CD4-positive, alpha-beta T cell treated with Interleukin-4 for 1 hour (primary cell): ENCODE measurements at regions not wholly inside any gene's neighbourhood (a gene's known extent, or its start where the extent isn't known, plus 50 kb on each side); places are given as distances from the start of the nearest gene placed in this dataset.
A peak's percentile ranks its signal among the peaks of the same experiment; 100 is the strongest.

Source experiments
- DNase-seq, 2 donors: peaks; one replicate each; pipeline ENCODE4 v3.0.0-alpha.2; 2020 to 2022

- no peak for DNase-seq
Measured at GRCh38 chr12:89977405-89978085, 268.9 kb upstream of the ATP2B1 start.

GRCh38 chr12:89976866-89977265 is 268.2 kb upstream of the ATP2B1 start:
- DNase-seq: no peak

GRCh38 chr12:89975574-89975973 is 266.9 kb upstream of the ATP2B1 start:
- DNase-seq: no peak

DNA sequence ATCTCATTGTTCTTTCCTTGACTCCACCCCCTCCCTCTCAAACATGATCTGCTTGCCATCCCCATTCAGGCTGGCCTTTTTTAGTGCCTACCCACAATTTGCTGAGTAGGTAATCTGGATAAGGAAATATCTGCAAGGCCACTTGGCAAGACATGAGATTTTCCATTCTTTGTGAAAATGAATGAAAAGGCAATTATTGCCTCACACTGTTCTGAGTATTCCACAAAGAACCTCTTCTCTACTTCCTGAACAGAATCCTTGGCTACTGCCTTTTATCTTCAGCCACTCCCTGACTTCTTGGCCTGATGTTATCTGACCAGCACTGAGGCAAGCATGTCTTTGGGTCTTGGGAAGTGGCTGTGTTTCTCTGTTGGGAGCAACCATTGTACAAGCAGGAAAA is 263.2 kb upstream of the ATP2B1 start:
- no peak for DNase-seq

DNA sequence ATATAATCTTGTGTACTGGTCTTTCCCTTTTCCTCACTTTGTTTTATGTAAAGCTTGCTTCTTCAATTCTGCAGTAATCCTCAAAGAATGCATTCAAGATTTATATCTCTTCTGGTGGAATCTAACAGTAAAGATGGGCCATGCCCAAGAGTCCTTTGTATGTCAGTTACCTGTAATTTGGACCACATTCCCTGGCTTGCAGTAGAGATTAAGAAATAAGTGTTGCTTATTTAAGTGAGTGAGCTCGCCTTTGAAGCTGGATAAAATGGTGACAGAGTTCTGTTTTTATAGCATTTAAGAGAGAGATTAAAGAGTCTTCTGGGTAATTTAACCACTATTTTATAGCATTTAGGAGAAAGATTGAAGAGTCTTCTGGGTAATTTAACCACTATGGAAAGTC is 262.1 kb upstream of the ATP2B1 start:
- no peak for DNase-seq

- no peak for DNase-seq
Measured at GRCh38 chr12:89969093-89969492, 260.5 kb upstream of the ATP2B1 start.

DNA sequence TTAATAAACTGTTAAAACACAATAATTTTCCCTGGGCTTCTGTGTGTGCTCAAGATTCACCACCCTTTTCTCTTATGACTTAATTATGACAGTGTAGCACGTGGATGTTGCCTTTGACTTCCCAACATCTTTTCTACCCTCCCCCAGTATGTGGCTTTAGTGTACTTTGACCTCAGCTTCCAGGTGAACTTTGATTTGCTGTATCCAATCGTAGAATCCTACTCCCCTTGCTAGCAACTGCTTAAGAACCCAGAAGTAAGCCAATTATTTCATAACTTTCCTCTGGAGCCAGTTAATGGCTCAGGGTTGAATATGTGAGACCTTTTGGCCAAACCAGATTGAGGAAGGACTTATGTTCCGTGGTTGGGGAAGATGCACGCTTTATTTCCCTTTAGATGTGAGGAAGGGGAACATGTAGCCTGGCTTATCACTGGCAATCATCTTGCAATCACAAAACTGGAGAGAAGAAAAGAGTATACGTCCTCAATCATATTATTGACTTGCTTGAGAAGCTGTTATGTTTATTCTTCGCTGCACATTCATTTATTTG is 259.6 kb upstream of the ATP2B1 start:
- no peak for DNase-seq

GRCh38 chr12:89966495-89967240 is 258.0 kb upstream of the ATP2B1 start:
- no peak for DNase-seq

DNA sequence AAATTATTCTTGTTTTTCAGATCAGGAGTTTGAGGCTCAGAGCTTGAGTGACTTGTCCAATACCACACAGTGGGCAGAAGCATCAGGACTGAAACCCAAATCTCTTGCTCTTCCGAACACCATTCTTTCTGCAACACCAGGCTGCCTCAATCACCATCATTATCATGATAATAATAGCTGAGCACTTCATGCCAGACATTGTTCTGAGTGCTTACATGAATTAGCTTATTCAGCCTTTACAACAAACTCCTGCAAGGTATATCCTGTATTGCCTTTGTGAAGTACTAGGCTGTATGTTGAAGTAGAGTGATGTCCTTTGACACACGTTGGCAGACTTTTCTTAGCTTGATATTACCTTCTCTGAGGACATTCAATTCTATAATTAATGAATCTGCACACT is 257.4 kb upstream of the ATP2B1 start:
- DNase-seq: no peak

DNA sequence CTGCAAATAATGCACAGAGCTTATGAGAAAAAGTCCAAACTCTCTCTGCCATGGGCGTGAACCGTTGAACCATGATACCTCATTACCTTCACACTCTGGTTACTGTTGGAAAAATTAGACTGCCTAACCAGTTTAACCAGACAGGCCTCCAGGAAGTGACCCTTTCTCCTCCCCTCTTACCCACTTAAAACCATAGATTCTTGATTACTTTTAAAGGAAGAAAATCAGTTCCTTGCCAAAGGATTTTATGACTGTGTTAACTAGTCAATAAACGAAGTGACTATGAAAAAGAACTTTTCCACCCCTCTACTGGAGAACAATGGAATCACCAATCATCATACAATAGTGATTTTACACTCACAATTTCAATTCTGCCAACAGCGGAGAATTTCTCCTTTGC is 254.0 kb upstream of the ATP2B1 start:
- DNase-seq: peak in 1 of 2 donors; percentile 28

DNA sequence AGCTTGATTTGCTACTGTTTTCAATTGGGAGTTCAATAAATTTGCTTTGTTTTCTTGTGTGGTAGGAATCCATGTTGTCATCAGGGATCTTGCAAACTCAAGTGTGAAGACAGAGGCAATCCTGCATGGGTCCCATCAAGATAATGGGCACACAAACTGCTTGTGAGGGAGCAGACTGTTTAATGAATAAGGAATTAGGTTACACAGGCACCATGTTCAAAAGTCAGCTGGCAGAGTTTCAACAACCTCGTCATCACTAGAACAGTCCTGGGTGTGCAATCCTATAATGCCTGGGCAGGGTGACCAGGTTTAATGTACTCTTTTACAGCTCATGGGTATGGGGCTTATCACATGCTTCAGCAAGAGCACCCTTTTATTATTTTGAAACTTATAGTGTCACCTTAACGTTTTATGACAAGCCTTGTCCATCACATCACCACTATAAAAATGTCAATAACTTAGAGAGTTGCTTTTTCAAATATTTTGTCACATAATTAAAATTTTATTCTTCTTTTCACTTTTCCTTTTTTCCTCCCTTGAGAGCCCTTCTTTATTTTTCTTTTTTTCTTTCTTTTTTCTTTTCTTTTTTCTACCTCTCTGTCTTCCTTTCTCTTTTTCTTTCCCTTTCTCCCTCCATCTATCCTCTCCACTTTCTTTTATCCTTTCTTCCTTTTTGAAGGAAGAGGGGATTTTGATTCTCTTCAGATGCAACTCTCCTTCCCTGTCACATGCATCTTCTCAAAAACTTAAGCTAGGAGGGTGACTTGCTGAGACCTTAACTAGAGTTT is 252.2 kb upstream of the ATP2B1 start:
- no peak for DNase-seq

DNA sequence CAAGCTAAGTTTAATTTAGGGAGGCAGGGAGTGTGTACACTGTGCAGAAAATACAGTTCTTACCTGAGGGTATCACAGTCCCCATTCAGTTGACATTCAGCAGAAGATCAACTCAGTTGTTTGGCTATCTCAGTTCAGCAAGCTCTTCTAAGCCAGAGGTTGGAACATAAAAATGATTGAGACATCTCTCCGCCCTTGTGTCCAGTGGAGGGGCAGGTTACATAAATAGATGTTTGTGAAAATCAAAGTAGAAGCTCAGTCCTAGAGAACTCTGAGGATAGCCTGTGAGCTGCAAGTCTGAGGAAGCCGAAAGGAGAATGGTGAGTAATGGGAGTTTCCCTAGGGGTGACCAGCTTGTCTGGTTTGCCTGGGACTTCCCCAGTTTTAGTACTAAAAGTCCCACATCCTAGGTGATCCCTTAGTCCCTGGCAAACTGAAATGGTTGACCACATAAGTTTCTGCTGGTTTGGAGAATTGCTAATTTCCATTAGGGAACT is 251.4 kb upstream of the ATP2B1 start:
- DNase-seq: peak; percentile 55 to 62

DNA sequence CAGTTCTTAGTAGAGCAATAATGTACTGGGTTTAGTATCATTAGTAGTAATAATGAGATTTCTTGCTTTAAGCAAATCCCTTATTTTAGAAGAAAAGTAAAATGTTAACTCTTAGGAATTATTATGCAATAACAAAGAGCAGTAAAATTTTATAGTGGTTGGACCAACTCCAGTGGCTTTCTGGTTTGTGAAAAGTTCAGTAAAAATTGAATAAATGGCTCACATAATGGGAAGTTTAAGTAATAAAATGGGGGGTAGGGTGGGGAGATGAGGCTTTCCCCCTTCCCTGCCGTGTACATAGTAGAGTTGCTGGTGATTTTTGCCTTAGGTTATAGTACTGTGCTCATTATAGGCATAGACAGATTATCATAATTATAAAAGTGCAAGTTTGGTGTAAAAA is 250.5 kb upstream of the ATP2B1 start:
- no peak for DNase-seq

DNA sequence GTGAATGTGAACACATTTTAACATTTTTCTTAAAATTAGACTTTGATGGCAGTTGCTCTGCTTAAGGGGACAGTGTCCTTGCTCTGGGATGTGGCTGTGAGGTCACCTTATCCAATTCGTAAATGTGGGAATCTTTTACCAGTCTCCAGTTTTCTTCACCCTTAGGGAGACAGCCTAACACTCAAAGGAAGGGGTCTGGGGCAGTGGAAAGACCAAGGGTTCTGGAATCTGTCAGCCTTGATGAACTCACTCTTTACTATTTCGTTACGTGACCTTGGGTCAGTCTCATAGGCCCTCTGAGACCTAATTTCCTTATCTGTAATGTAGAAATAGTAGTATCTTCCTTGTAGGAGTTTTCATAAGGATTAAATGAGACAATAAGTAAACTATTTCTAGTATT is 245.6 kb upstream of the ATP2B1 start:
- no peak for DNase-seq

DNA sequence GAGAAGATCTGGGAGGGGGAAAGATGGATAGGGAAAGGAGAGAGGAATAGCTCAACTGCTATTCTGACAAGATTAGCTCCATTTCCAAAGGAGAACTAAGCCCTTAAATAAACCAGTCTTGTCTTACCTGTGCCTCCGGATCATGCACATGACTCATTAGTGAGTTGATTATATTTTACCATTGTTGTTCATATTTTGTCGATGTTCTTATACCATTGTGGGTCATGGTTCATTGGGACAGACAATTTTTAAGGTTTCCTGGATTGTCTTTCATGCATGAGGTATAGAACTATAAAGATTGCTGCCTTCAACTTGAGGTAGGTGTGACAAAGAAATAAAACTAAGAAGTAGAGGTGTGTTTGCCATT is 243.0 kb upstream of the ATP2B1 start:
- DNase-seq: no peak

GRCh38 chr12:89951050-89951693 is 242.5 kb upstream of the ATP2B1 start:
- peak; percentile 50 to 61 for DNase-seq

DNA sequence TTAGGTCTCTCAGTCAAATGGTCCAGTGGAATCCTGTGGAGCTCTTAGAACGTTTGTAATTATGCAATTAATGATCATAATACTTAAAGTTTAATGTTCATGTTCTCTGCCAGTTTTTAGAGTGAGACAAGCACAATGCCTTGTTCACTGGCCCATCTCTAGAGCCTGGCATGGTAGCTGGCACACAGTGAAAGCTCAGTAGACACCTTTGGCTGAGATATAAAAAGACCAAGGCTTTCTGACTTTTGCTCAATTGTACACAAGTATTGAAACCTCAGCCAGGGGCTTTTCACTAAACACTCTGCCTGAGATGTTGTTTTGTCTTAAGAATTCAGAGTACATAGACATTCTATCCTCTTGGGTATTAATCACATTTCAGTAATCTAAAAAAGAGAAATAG is 241.8 kb upstream of the ATP2B1 start:
- DNase-seq: peak in 1 of 2 donors; percentile 44

GRCh38 chr12:89949457-89950195 is 241.0 kb upstream of the ATP2B1 start:
- peak; percentile 90 to 97 for DNase-seq

DNA sequence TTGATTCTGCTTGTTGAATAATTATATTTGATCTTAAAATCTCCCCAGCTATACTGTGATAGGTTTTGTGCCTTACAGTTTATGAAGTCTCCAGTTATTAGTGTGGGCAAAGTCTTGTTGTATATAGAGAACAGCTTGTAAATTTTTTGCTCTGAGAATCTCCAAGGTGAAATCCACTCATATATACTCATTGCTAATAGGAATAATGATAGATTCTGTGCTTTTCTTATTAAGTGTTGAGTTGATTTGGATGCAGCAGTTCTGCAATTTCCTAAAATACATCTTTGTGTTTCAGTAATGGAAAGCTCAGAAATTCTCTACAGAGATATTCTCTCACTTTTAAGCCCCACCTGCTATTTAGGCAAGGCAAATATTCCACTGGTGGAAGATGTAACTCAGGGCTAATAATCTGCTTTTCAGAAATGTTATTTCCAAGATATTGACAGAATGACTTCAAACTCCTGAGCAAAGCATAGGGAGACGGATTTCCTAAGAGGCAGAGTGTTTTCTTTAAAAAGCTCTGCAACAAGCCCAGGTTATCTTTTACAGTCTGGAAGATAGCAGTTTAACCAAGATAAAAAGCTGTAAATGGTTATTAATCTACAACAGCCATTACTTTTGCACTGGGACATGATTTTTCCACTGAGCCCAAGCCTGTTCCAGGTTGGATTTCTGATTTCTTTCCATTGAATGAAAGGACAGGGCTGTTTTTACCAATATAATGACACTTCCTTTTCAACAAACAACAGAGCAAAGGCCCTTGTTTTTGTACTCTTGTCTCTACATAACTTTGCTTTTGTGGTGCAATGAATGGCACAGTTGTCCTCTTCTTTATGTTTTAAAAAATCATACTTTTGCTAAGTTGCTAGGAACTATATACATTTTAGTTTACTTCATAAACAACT is 239.9 kb upstream of the ATP2B1 start:
- peak in 1 of 2 donors; percentile 38 for DNase-seq

DNA sequence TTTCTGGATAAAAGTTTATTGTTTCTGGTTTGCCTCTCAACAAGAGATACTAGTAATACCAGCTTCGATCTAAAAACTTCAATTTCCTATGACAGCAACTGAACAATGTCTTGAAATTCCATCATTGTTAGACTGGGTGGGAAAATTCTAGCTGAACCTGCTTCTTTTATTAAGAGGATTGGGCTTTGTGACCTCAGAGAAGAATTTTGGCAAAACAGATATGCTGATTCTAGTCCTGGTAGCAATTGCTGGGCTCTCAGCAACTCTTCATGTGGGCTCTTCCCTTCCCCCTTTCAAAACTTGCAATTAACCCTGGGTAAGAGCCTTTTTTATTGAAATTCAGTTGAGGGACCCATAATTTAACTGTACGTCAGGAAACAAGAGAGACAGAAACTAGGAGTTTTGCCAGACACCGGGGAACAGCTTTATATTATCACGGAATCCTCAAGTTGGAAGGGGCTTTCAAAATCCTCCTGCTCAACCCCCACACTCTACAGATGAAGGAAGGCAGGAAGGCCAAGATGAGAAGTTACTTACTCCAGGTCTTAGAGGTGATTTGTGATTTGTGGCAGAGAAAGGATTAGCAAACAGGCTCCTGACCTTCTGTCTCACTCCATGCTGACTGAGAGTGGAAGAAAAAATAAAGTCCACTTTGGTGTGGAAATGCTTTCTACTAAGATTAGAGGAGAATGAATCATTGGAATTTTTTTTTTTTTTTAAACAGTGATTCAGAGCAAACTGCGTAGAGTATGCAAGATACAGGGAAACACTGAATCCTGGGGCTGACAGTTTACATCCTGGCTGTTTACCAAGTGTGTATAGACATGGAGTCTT is 239.0 kb upstream of the ATP2B1 start:
- DNase-seq: peak in 1 of 2 donors; percentile 38
